GM18517 (cell line): ENCODE measurements at regions not wholly inside any gene's neighbourhood (a gene's known extent, or its start where the extent isn't known, plus 50 kb on each side); places are given as distances from the start of the nearest gene placed in this dataset.
"Not testable (repeated sequence)": the region's sequence is repeated elsewhere in the genome, so short reads cannot be mapped to it uniquely, and the experiment has no call there.

Experiments
- ATAC-seq: cut with Tn5 transposase; IDR thresholded peaks from one replicate; pipeline ENCODE4 v1.9.1; 2021; ENCODE audit warnings: mild to moderate bottlenecking, moderate library complexity; ENCODE audit not compliant: unreplicated experiment

DNA sequence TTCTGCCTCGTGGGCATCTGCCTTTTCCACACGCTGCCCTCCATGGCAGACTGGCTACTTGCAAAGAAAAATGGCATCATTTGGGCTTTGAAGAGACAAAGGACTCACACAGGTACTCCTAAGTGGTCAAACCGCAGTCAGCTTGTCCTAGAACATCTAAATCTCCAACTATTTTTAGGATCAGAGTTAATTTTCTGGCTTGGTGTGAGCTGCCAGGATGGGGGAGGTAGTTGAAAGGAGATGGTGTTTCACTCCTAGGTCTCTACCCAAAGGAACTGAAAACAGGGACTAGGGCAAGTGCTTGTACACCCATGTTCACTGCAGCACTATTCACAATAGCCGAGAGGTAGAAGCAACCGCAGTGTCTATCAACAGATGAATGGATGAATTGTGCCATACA, 107.9 kb upstream of the ATL2 start:
- ATAC-seq: no peak

- ATAC-seq: no peak
Measured at GRCh38 chr2:38483776-38484501, 106.9 kb upstream of the ATL2 start.

DNA sequence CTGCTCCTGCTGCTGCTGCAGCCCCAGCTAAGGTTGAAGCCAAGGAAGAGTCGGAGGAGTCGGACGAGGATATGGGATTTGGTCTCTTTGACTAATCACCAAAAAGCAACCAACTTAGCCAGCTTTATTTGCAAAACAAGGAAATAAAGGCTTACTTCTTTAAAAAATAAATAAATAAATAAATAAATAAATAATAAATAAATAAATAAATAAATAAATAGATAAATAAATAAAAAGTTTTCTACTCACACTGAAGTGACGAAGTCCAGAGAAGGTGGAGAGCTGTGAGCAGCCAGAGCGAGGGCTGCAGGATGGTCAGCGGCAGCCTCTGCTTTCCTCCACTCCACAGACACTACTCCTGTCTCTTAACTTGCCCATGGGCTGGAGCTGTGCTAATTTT, 105.6 kb upstream of the ATL2 start:
- not testable (repeated sequence) for ATAC-seq

- ATAC-seq: no peak
Measured at GRCh38 chr2:38480617-38481016, 103.5 kb upstream of the ATL2 start.

DNA sequence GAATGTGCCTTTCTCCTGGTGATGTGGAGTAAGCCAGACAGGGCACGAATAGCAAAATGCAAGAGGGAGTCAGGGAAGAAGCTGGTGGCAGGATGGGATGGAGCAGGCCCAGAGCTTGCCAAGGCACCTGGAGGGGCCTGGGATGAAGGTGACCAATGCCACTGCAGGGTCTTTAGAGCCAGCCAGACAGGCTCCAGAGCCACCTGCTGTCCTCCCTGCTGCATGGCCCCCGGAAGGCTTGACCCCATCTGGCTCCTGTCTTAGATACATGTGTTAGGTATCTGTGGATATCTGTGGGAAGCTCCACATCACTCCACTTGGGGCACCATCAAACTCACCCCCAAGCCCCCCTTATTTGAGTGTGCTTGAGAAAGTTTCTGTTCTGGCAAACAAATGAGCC, 99.9 kb upstream of the ATL2 start:
- ATAC-seq: no peak

GRCh38 chr2:38475567-38475881, 98.5 kb upstream of the ATL2 start:
- ATAC-seq: no peak

GRCh38 chr2:38474715-38475566, 97.9 kb upstream of the ATL2 start:
- no peak for ATAC-seq

DNA sequence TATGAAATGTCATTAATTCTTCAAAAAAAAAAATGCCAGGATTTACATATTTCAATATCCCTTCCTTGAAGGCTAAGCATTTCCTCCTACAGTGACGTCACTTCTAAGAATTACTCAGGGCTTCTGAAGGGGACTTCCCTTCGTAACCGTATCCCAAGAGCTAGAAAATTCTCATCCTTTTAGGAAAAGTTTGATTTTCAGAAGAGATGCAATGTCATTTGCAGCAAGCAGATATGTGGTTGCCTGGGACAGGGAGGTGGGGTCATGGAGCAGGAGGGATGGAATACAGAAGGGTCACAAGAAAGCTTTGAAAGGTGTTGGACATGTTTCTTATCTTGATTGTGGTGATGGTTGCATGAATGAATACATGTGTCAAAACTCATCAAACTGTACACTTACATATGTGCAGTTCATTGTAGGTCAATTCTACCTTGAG, 97.0 kb upstream of the ATL2 start:
- no peak for ATAC-seq

- no peak for ATAC-seq
Measured at GRCh38 chr2:38473333-38474005, 96.4 kb upstream of the ATL2 start.

- no peak for ATAC-seq
Measured at GRCh38 chr2:38470115-38470514, 93.0 kb upstream of the ATL2 start.

DNA sequence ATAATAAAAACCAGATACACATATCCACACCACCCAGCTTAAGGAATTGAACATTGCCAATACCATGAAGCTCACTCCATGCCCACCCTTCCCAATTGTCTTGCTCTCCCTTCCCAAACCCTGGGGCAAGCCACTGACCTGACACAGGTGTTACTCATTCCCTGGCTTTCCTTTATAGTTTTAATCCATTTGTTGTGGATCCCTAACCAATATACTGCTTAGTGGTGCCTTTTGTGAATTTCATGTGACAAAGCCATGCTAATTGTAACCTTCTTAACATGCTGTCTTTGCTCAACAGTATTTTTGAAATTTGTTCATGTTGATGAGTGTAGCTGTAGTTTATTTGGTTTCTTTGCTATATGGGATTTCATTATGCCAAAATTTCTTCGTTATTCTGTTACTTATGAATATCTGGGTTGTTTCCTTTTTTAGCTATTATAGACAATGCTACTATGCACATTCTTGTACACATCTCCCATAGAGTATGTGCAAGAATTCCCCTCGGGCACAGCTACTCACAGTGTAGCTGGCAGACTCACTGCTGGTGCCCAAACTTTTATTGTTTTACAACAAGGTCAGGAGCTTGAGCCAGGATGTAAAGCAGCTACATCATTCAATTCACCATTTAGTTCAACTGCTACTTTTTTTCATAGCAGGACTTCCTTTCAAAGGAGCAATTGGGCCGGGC, 90.8 kb upstream of the ATL2 start:
- ATAC-seq: no peak

DNA sequence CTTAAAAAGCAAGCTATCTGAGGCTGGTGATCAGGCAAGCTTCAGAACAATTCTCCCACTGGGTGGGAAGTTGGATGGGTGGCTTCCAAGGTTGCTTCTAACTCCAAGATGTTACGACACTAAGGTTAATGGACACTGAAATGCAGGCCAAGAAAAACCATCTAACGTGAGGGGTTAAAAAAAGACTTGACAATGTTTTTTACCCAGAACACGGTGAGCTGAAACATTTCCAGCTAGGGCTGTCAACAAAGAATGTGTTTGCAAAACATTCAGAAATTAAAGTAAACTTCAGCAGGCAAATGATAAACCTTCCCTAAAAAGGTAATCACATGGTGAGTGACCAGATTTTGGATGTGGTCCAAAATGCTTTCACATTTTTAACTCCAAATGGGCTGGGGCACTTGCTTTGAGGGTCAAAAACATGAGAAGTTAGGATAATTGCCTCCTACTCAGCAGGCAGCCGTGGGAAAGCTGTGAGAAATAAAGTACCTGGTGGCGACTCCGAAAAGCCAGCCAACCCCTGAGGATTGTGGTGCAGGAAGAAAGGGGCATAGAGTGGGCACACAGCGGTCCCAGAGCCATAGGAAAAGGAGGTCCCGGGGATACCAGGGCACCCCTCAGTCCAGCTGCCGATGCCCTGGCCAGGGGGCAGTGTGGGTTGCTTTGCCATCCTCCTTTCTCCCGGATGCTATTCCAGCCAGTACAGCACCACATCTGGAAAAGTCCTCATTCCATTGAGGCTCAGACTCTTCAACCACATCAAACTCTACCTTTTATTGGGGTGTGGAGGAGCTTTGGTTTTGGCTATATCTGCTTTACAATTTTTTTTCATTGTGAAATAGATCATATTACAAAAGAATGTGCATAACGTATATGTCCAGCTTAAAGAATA, 90.0 kb upstream of the ATL2 start:
- no peak for ATAC-seq

GRCh38 chr2:38466409-38466808, 89.3 kb upstream of the ATL2 start:
- no peak for ATAC-seq

GRCh38 chr2:38465789-38466127, 88.7 kb upstream of the ATL2 start:
- ATAC-seq: no peak

GRCh38 chr2:38464971-38465788, 88.1 kb upstream of the ATL2 start:
- no peak for ATAC-seq

DNA sequence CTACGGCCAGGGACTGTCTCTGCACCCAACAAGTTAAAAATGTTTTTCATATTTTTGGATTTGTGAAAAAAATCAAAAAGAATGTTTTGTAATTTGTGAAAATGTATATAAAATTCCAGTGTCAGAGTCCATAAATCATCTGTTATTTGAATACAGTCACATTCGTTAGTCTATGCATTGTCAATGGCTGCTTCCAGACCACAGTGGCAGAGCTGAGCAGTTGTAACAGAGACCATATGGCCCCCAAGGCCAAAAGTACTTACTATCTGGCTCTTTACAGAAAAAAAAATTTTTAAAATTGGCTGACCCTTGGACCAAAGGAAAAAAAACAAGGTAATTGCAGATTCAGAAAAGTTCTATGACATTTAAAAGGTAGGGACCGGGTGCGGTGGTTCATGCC, 86.7 kb upstream of the ATL2 start:
- no peak for ATAC-seq

DNA sequence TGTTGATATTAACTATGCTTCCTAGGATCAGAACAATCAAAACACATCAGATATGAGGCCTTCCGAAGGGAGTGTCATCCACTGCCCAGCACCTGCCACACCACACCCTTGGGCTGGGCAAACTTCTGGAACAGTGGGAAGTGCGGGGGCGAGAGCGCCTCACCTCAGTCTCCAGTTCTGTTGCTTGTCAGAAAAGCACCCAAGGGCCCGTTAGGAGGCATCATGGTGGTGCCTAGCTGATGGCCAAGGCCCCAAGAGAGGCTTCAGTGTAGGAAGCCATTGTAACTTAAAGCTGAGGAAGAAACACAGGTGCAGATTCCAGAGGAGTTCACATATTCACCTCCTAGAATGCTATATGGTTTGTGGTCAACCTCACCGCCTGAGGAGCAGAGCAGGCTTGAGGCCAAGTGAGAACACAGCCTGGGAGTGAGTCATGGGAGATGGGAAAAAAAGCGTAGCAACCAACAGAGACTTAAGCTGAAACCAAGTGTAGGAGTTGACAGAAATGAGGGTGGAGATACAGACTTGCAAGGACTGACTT, 85.1 kb upstream of the ATL2 start:
- ATAC-seq: no peak

GRCh38 chr2:38461470-38461869, 84.4 kb upstream of the ATL2 start:
- ATAC-seq: no peak

DNA sequence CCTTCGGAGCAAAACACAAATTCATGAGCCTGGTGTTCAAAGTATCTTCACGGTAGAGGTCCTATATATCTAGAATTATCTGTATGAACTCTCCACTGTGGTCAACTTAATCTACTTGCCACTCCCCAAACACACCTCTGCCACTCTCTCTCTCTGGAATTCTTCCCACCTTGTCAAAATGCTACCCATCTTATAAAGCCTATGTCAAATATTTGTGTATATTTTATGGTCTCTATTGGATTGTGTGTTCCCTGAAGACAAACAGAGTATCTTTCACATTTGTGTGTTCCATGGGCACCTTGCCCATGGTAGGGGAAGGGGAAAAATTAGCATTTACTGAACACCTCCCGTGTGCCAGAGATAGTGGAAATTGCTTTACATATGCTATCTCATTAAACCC, 83.2 kb upstream of the ATL2 start:
- no peak for ATAC-seq
